ENCODE measurements at regions not wholly inside any gene's neighbourhood (a gene's known extent, or its start where the extent isn't known, plus 50 kb on each side); places are given as distances from the start of the nearest gene placed in this dataset.
"Not testable (repeated sequence)": the region's sequence is repeated elsewhere in the genome, so short reads cannot be mapped to it uniquely, and the experiment has no call there.

DNA sequence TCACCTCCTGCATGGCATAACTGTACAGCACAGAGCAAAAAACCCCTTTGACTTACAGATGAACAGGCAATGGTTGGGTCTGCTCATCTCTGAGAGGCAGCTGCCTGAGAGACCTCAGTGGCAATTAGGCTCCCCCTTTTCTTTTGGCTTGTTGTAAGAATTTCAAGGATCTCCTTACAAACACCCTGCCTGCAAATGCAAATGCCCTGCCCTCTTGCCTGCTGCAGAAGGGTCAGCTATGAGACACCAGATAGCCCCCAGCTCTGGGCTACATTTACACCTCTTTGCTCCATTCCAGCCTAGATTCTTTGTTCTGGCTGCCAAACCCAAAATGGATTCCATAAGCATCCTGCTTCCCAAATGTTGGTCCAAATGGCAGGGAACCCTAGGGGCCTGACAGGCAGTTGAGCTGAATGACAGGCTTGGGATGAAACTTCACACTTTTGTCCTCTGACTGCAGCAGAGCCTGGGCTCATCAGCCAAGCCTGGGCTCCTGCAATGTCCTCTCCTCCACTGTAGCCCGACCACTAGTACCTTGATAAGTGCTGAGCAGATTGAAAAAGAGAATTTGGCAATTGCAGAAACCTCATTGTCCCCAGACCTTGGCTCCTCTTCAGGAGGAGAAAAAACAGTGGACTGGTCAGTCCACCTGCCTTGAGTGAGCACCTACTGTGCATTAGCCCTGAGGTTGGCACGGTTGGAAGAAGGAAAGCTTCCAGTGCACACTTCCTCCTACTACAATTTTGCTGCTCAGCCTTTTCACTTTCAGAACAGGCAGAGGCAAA lies 678.3 kb downstream of the BCL11A start:
- no peak for DNase-seq

DNA sequence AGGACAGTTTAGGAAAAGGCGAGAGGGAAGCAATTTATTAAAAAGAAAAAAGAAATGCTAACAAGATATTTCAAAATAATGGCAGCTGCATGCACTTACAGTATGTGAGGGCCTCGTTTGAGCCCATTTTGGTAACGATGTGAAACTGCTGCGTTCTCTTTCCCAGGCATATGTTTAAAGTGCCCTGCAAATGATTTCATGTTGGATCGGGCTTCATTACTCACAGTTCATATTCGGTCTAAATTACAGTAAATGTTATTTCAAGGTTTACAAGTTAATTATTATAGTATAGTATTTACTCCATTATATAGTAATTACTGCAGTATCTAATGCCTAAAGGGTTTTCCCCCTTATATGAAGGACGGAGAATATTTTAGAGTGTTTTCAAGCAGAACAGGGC lies 679.1 kb downstream of the BCL11A start:
- no peak for DNase-seq

DNA sequence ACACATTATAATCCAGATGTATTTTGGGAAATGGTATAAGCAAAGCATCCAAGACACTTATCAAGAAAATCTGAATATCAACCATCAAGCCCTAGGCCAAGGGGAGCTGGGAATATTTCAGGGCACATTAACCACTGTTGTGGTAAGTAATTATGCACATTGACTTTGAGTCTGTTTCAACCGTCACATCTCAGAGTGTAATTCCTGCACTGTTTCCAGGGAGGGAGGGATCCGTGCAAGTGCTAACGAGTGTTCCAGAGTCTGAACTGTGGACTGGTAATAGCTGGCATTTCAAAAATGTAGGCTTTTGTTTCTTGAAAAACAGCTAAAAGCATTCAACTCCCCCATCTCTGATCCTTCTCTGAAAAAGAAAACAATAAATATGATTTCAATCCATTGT lies 681.6 kb downstream of the BCL11A start:
- no peak for DNase-seq

DNA sequence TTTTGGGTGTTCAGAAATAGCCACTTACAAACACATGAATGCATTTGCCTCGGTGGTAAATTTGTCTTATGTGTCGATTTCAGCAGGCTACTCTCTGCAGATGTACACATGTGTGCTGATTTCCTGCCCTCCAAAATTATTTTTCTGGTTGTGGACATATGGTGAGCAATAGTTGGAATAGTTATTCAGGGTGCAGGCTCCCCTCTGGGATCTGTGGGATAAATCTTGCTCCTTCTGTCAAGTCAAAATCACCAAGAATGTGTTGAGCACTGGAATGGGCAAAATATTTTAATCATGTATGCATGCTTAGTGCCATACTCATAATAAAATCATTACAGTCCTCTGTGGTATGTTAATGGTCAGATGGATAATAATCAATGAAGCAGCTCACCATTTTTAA lies 684.5 kb downstream of the BCL11A start:
- no peak for DNase-seq

GRCh38 chr2:59866436-59866835 lies 687.0 kb downstream of the BCL11A start:
- no peak for DNase-seq

DNA sequence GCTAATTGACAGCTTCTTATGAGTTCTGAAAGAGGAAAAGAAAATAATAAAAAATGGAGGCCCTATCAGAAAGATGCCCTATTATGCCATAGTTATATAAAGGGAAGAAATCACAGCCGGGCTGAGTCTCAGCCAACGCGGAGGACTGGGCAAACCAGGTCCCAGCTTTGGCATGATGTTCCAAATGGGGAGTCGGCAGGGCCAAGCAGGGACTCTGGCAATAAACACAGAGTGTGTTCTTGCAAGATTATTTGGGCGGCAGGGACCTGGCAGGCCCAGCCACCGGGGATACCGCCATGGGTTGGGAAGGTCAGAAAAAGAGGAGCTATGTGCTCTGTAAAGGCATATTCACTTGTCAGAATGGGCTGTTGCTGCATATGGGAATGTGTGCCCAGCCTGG lies 694.9 kb downstream of the BCL11A start:
- DNase-seq = no peak

GRCh38 chr2:59857109-59857508 lies 696.3 kb downstream of the BCL11A start:
- no peak for DNase-seq

GRCh38 chr2:59856391-59856790 lies 697.1 kb downstream of the BCL11A start:
- DNase-seq = no peak

DNA sequence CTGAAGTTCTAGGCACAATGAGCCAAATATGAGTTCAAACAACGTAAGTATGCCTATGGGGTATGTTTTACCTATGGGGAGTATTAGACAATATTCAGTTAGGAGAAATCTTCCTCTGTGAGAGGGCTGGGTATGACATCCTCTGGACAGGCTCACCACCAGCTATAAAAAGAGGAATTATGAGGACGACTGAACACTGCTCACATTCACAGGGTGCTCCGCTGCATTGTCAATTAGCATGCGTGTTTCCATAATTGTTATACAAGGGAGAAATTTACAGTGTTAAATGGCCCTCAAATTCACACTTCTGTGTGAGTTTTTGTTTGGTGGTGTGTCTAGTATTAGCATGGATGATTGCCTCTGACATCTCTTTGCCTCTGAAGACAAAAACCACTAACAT lies 700.4 kb downstream of the BCL11A start:
- DNase-seq = no peak

DNA sequence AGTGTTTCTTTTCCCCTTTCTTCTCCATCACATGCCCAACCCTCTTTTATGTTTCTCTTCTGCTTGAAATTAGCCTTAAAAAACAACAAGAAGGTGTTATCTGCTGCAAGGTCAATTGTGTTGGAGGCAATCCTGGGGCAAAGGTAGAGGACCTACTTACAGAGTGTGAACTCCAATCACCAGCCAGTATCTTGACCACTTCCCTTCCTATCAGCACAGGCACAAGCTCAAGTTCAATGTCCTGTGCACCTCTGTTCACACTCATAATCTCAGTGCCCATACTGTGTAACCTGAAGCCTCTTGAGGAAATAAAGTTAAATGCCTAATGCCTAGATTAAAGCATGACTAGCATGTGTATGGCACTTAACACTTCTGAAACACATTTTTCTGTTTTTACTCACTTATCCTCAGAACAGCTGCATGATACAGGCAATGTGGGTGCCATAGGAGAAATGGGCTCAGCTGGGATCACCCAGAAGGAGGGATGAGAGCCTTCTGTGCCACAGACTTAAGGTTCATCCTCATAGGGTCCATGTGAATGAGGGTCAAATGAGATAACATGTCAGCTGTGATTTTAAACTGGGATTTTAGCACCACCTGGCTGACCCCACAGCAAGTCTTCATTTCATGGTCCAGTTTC lies 701.5 kb downstream of the BCL11A start:
- DNase-seq = no peak

DNA sequence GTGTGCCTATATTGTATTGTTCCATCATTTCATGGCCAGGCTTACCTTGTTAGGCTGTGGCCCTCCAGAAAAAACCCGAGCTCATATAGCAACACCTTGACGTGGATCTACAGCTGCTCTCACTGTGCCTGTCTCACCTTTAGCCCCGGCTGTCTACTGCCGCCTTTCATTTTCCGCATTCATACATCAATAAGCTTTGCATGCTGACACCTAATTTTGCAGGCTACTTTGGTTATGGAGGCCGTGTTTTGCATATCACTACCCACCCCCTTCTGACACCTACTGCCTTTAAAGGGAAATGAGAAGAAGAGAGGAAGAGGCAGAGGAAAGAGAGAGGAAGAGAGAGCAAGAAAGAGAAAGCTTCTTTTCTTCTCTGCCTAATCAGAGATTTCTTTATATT lies 702.9 kb downstream of the BCL11A start:
- no peak for DNase-seq

- DNase-seq = no peak
Observed at GRCh38 chr2:59833941-59834340, 719.5 kb downstream of the BCL11A start.

GRCh38 chr2:59830601-59831000 lies 722.9 kb downstream of the BCL11A start:
- no peak for DNase-seq

DNA sequence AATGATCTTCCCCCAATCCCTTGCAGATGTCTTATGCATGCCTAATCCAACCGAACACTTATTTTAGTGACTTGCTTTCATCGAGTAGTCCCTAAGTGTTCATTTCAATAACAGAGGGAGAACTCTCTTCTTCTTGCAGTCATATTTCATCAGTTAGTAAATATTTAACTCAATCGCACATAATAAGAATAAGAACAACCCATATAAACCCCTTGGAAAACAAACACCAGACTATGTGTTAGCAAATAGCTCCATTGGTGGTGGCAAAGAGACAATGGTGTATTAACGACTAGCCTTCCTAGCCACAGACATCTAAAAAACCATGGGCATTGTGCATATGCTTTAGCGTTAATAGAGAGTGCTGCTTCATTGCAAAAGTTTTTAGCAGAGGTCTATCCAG lies 725.8 kb downstream of the BCL11A start:
- no peak for DNase-seq

DNA sequence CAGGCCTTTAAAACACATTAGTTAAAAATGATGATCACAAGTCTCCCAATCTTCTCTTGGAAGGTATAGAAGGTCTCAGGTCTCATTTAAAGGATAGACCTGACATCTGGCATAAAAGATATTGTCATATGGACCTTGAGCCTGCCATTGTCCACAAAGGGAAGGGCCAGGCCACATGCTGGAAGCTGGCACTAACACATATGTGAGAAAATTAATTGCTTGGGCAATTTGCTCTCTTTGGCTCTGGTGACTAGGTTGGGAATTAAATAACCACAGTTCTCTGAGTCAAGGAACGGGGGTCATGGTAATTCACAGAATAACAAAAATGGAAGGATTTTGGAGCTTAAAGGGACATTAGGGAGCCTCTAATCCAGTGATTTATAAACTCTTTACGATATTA lies 727.3 kb downstream of the BCL11A start:
- DNase-seq = no peak

DNA sequence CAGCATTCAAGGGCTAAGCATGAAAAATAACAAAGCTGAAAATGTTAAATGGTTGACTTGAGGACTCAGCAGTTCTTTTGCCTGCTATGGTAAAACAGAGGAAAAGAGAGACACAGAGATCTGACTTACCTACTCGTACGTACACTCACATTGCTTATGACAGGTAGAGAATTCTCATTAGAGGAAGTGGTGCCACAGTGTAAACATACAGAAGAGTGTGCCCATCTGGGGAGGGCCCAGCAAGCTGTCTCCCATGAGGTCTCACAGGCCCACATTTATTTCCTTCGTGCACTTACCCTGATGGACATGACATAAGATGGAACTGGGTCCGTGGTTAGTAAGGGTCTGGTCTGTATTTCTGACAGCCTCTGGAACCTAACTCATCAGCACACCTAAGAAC lies 729.1 kb downstream of the BCL11A start:
- no peak for DNase-seq

- DNase-seq = no peak
Observed at GRCh38 chr2:59816075-59816474, 737.4 kb downstream of the BCL11A start.

- DNase-seq = not testable (repeated sequence)
Observed at GRCh38 chr2:59810283-59810682, 743.2 kb downstream of the BCL11A start.

DNA sequence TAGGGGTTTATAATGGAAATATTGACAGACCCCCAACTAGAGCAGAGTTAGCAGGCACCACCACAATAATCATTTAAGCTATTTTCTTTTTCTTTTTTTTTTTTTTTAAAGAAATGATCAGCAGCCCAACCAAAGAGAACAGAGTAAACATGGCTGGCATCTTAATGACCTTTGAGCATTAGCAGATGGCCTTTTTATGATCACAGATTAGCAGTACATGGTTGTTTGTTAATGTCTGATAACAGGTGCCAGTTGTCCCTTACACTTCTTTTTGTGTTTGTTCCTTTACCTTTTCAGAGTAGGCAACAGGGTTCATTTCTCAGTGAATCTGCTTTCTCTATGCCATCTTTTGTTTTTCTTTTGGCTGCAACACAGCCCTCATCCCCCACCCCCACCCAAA lies 747.0 kb downstream of the BCL11A start:
- DNase-seq = no peak

DNA sequence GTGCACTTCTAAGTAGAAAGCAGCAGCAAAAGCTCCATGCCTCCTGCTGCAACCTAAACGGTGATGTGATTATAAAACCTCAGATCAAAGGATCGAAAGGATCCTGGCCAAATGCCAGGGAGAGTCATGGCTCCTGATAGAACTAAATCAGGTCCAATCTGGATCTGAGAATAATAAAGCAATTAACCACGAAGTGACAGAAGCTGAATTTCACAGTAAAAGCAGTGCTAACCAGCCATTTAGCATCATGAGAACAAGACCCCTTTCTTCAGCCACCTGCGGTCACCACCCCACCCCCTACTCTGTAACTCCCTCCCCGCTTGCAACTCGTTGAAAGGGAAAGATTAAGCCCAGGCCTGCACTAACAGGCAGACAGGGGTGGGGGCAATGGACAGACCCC lies 748.7 kb downstream of the BCL11A start:
- no peak for DNase-seq

DNA sequence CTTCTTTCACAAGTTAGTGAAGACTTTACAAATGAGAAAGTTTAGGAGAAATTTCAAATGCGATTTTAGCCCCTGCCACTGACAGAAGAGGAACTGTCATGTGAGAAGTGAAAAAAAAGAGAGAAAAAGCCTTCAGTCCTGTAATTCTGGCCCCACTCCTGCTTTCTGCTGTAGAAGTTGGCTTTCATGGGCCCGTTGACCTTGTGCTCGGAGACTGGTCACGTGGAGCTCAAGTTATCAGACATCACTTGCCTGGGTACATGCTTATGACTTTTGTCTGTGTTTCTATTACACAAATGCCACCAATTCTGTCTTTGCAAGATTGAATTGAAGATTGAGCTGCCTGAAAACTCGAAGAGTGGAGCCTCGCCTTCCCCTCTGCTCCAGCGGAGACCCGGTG lies 749.9 kb downstream of the BCL11A start:
- no peak for DNase-seq

GRCh38 chr2:59798687-59799232 lies 754.7 kb downstream of the BCL11A start:
- no peak for DNase-seq

DNA sequence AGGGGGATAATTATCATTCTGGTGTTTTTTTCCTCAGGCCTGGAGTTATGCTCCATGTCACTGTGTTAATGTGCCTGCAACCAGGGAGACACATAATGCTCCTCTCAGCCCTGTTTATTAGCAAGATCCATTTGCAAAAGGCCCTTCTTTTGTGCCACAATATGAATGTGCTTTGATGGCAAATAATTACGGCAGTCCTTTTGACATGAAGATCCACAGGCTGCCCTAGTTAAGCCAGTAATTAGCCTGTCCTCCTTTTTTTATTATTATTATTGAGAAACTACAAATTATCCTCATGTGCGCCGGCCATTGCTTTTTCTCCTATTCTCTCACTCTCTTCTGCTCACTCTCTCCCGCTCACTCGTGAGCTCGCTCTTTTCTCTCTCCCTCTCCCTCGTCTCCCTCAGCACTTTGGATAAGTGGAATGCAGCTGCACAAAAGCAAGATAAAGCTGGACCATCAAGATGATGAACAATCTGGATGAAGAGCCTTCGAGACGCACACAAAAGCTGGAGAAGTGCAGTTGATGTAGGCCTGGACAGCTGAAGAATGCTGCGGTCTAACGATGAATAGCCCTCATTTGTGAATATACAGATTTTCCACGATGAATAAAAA lies 762.3 kb downstream of the BCL11A start:
- no peak for DNase-seq
